Neuronal stem cell (in vitro differentiated cells): ENCODE measurements at regions not wholly inside any gene's neighbourhood (a gene's known extent, or its start where the extent isn't known, plus 50 kb on each side); places are given as distances from the start of the nearest gene placed in this dataset.
"Not testable (repeated sequence)": the region's sequence is repeated elsewhere in the genome, so short reads cannot be mapped to it uniquely, and the experiment has no call there.

Source experiments
- DNase-seq: peaks from one replicate; pipeline ENCODE4 v3.0.0-alpha.2; 2013; ENCODE audit warnings: low spot score
- H2AFZ ChIP-seq: one replicate; pipeline ENCODE4 v1.6.1; 2013; ENCODE audit warnings: mild to moderate bottlenecking, low read length, inconsistent platforms
- H2AK5ac ChIP-seq: 2 replicates; pipeline ENCODE4 v1.6.1; 2013; ENCODE audit warnings: low read depth, mild to moderate bottlenecking, inconsistent platforms, low read length, moderate library complexity, mixed read lengths
- H2BK120ac ChIP-seq: 2 replicates; pipeline ENCODE4 v1.6.1; 2013; ENCODE audit warnings: low read depth, mild to moderate bottlenecking, inconsistent platforms, low read length, moderate library complexity, mixed read lengths
- H2BK12ac ChIP-seq: one replicate; pipeline ENCODE4 v1.6.1; 2013; ENCODE audit warnings: low read length, inconsistent platforms
- H2BK15ac ChIP-seq: 2 replicates; pipeline ENCODE4 v1.6.1; 2013; ENCODE audit warnings: mild to moderate bottlenecking, low read length, inconsistent platforms, mixed read lengths
- H2BK5ac ChIP-seq: one replicate; pipeline ENCODE4 v1.6.1; 2013; ENCODE audit warnings: inconsistent platforms, mild to moderate bottlenecking, low read length, moderate library complexity
- H3K14ac ChIP-seq: one replicate; pipeline ENCODE4 v1.6.1; 2013; ENCODE audit warnings: low read length, inconsistent platforms
- H3K18ac ChIP-seq: 2 replicates; pipeline ENCODE4 v1.6.1; 2013; ENCODE audit warnings: low read length, inconsistent platforms
- H3K23ac ChIP-seq: 2 replicates; pipeline ENCODE4 v1.6.1; 2013; ENCODE audit warnings: low read depth, mild to moderate bottlenecking, mixed read lengths, low read length, inconsistent platforms; ENCODE audit not compliant: poor library complexity
- H3K27ac ChIP-seq: replicated peaks from 3 replicates; pipeline ENCODE4 v1.5.1; 2013; ENCODE audit warnings: low read length, inconsistent platforms
- H3K27me3 ChIP-seq, 3 experiments: 2 replicates each; pipeline ENCODE4 v1.6.1; 2013; ENCODE audit warnings: low read length in 3 of 3, mild to moderate bottlenecking in 2 of 3, inconsistent platforms in 1 of 3, low read depth in 1 of 3, mixed read lengths in 1 of 3, moderate library complexity in 1 of 3; ENCODE audit not compliant: control insufficient read depth in 3 of 3, insufficient read depth in 3 of 3
- H3K36me3 ChIP-seq, 2 donors: replicated peaks in 1 of 2; 2 replicates each; pipeline ENCODE4 v1.6.1; 2013; ENCODE audit warnings: low read length in 2 of 2; ENCODE audit not compliant: control insufficient read depth in 2 of 2, insufficient read depth in 2 of 2
- H3K4ac ChIP-seq: 2 replicates; pipeline ENCODE4 v1.6.1; 2013; ENCODE audit warnings: inconsistent platforms, mild to moderate bottlenecking, low read length, moderate library complexity
- H3K4me1 ChIP-seq, 2 donors: 1 replicate in 1 of 2; 2 replicates in 1 of 2; pipeline ENCODE4 v1.6.1; 2013; ENCODE audit warnings: low read length in 2 of 2, low read depth in 1 of 2; ENCODE audit not compliant: control insufficient read depth in 2 of 2, insufficient read depth in 1 of 2
- H3K4me2 ChIP-seq: one replicate; pipeline ENCODE4 v1.6.1; 2013; ENCODE audit warnings: mild to moderate bottlenecking, low read length, inconsistent platforms; ENCODE audit not compliant: insufficient read depth, poor library complexity, severe bottlenecking
- H3K4me3 ChIP-seq, 2 donors: 2 replicates each; pipeline ENCODE4 v1.5.1; 2013; ENCODE audit warnings: low read length in 2 of 2, mild to moderate bottlenecking in 2 of 2, inconsistent platforms in 1 of 2, moderate library complexity in 1 of 2
- H3K79me1 ChIP-seq: one replicate; pipeline ENCODE4 v1.6.1; 2013; ENCODE audit warnings: low read depth, mild to moderate bottlenecking, inconsistent platforms, low read length, moderate library complexity
- H3K9ac ChIP-seq: one replicate; pipeline ENCODE4 v1.6.1; 2013; ENCODE audit warnings: mild to moderate bottlenecking, low read depth, low read length, inconsistent platforms; ENCODE audit not compliant: poor library complexity
- H3K9me3 ChIP-seq, 2 donors: replicated peaks in 1 of 2; 2 replicates each; pipeline versions ENCODE3 to v1.6.1; 2013; ENCODE audit warnings: low read length in 2 of 2, mild to moderate bottlenecking in 2 of 2, inconsistent platforms in 1 of 2, low read depth in 1 of 2, mixed read lengths in 1 of 2, moderate library complexity in 1 of 2; ENCODE audit not compliant: control insufficient read depth in 2 of 2, insufficient read depth in 1 of 2
- H4K8ac ChIP-seq: one replicate; pipeline ENCODE4 v1.6.1; 2013; ENCODE audit warnings: low read depth, mild to moderate bottlenecking, inconsistent platforms, low read length, moderate library complexity
- H4K91ac ChIP-seq: one replicate; pipeline ENCODE4 v1.6.1; 2013; ENCODE audit warnings: low read length, low read depth, mild to moderate bottlenecking, inconsistent platforms; ENCODE audit not compliant: poor library complexity
- WGBS, 2 donors: extraction: QIAGEN DNeasy Blood & Tissue Kit; methylation state at CpG; one replicate each; pipeline ENCODE4 v1.1.7; 2013; ENCODE audit warnings: missing lambda C conversion rate in 2 of 2, mixed read lengths in 1 of 2; ENCODE audit not compliant: insufficient read length in 2 of 2, insufficient replicate concordance in 1 of 2; ENCODE audit errors: extremely low coverage in 2 of 2; 5-methylcytosine and 5-hydroxymethylcytosine counted together

DNA sequence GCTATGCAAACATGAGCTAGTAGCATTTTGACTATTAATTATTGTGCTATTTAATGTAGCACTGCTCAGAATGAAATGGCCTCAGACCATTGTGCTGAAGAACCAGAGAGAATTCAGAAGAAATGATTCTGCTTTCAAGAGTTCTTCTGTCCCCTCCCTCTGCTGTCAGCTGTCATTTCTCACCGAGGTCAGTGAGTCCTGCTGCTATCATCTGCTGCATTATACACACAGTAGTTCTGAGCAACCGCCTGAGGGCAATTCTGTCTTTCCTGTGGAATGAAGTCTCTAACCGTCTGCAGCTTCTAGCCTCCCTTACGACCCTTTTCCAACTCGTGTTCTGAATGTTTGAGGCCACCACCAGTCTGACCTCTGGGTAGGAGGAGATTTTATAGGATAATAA lies 249.4 kb downstream of the HNRNPD start:
- no CpG with 5 or more reads among the region's 5 CpGs for WGBS, 2 donors
- Histone ChIP-seq H3K9ac (no peak overlapping the region), H3K79me1 (no peaks in the 10 kb centered on the region), H2BK15ac (no peak overlapping the region), H3K23ac (no peak overlapping the region), H3K4me2 (no peak overlapping the region), H4K91ac (no peak overlapping the region), H2BK12ac (no peak overlapping the region), H3K18ac (no peak overlapping the region), H4K8ac (no peak overlapping the region), H2AFZ (no peak overlapping the region), H3K27ac (no peak overlapping the region), H3K9me3 (no peaks in the 10 kb centered on the region), H3K4me3 (no peak overlapping the region), H3K27me3 (no peaks in the 10 kb centered on the region), H2BK120ac (no peak overlapping the region), H3K4me1 (no peaks in the 10 kb centered on the region), H2BK5ac (no peak overlapping the region), H3K36me3 (no peaks in the 10 kb centered on the region), H3K14ac (no peak overlapping the region), H3K4ac (no peak overlapping the region), H2AK5ac (no peak overlapping the region)
- no peak for DNase-seq

DNA sequence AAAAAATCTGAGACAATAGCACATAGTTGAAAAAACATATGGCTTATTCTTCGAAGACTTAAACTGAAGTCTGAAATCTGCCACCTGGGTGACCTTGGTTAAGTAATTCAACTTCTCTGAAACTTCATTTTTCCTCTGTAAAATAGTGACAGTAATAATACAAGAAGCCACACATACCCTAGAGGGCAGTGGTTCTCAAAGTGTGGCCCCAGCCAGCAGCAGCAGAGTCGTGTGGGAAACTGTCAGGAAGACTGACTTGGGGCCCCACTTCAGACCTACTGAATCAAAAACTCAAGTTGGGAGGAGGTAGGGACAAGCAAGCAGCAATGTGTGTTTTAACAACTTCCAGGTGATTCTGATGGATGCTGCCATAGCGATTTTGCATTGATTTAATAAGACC lies 249.9 kb downstream of the HNRNPD start:
- no peak overlapping the region for H3K4me2 ChIP-seq
- no peaks in the 10 kb centered on the region for H3K9me3 ChIP-seq
- H3K18ac ChIP-seq = no peak overlapping the region
- H2BK5ac ChIP-seq = no peak overlapping the region
- no peak overlapping the region for H3K4ac ChIP-seq
- DNase-seq = no peak
- no peak overlapping the region for H2AFZ ChIP-seq
- no peaks in the 10 kb centered on the region for H3K79me1 ChIP-seq
- H2BK15ac ChIP-seq = no peak overlapping the region
- H3K23ac ChIP-seq = no peak overlapping the region
- H4K8ac ChIP-seq = no peak overlapping the region
- H3K4me3 ChIP-seq = no peak overlapping the region
- H3K4me1 ChIP-seq = no peaks in the 10 kb centered on the region
- H4K91ac ChIP-seq = no peak overlapping the region
- no peaks in the 10 kb centered on the region for H3K27me3 ChIP-seq
- H3K14ac ChIP-seq = no peak overlapping the region
- no peak overlapping the region for H3K9ac ChIP-seq
- H2AK5ac ChIP-seq = no peak overlapping the region
- H3K36me3 ChIP-seq = no peaks in the 10 kb centered on the region
- no peak overlapping the region for H3K27ac ChIP-seq
- no peak overlapping the region for H2BK120ac ChIP-seq
- H2BK12ac ChIP-seq = no peak overlapping the region
- WGBS, 2 donors = no CpG with 5 or more reads among the region's 3 CpGs

DNA sequence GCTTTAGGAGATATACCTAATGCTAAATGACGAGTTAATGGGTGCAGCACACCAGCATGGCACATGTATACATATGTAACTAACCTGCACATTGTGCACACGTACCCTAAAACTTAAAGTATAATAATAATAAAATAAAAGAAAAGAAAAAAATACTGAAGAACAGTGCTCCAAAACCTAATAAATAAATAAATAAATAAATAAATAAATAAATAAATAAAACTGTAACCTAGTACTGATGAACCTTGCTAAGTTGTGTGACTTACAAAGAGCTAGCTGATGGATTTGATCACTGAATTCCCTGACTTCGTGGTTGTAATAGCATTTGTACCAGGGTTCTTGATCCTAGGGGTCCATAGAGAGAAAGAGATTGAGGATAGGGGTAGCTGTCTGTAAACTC lies 258.6 kb downstream of the HNRNPD start:
- not testable (repeated sequence) for H3K79me1 ChIP-seq, H3K23ac ChIP-seq, H3K4me1 ChIP-seq, H3K9me3 ChIP-seq, DNase-seq, H3K4ac ChIP-seq, H2BK120ac ChIP-seq, H2AK5ac ChIP-seq, H2BK5ac ChIP-seq, H4K91ac ChIP-seq, H3K27me3 ChIP-seq, H3K36me3 ChIP-seq, H3K18ac ChIP-seq, H2AFZ ChIP-seq, H2BK15ac ChIP-seq, H3K27ac ChIP-seq, H2BK12ac ChIP-seq, H3K9ac ChIP-seq, H4K8ac ChIP-seq, H3K14ac ChIP-seq, H3K4me2 ChIP-seq, H3K4me3 ChIP-seq
- no CpG with 5 or more reads among the region's 3 CpGs for WGBS, 2 donors

DNA sequence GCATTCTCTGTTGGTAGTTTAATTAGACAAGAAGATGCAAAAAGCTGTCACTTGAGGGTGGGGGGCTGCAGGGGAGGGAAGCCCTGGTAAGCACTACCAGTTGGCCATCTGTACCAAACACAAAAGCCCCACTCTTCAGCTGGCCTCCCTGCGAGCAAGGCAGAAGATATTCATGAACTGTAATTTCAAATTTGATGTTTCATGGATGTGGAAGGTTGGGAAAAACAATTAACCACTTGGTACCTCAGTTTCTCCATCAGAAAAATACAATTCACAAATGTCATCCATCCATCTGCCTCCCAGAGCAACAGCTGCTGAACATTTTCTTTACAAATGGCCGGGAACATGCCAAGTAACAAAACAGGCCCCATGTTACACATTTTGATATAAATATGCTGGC lies 265.3 kb downstream of the HNRNPD start:
- Histone ChIP-seq H2BK15ac (no peak overlapping the region), H2BK120ac (no peak overlapping the region), H2BK12ac (no peak overlapping the region), H3K27ac (no peak overlapping the region), H3K4me3 (no peak overlapping the region), H3K9ac (no peak overlapping the region), H3K27me3 (no peaks in the 10 kb centered on the region), H3K79me1 (no peaks in the 10 kb centered on the region), H3K4ac (no peak overlapping the region), H3K4me2 (no peak overlapping the region), H3K23ac (no peak overlapping the region), H2AFZ (no peak overlapping the region), H3K4me1 (no peaks in the 10 kb centered on the region), H2BK5ac (no peak overlapping the region), H2AK5ac (no peak overlapping the region), H3K36me3 (no peaks in the 10 kb centered on the region), H3K14ac (no peak overlapping the region), H4K8ac (no peak overlapping the region), H3K9me3 (no peaks in the 10 kb centered on the region), H3K18ac (no peak overlapping the region), H4K91ac (no peak overlapping the region)
- DNase-seq = no peak
- no CpG with 5 or more reads among the region's 2 CpGs for WGBS, 2 donors
